HCT116 (cell line): ENCODE measurements at regions not wholly inside any gene's neighbourhood (a gene's known extent, or its start where the extent isn't known, plus 50 kb on each side); places are given as distances from the start of the nearest gene placed in this dataset.
"Not testable (repeated sequence)": the region's sequence is repeated elsewhere in the genome, so short reads cannot be mapped to it uniquely, and the experiment has no call there.

Experiments
- CBX3 ChIP-seq: IDR thresholded peaks from 2 replicates; pipeline ENCODE4 v1.6.1; 2012; ENCODE audit warnings: low read depth
- CEBPB ChIP-seq: IDR thresholded peaks from 2 replicates; pipeline ENCODE4 v1.6.1; 2012; ENCODE audit warnings: low read depth
- CTCF ChIP-seq, 3 experiments: fragments of 200-600 bp in 1 of 3; sonication (generic) in 1 of 3; IDR thresholded peaks in 2 of 3; conservative IDR thresholded peaks in 1 of 3; 2 replicates each; pipeline ENCODE4 v1.5.1; 2012 to 2017; ENCODE audit warnings: low read depth in 2 of 3, low read length in 2 of 3, antibody characterized with exemption in 1 of 3, borderline replicate concordance in 1 of 3, control low read depth in 1 of 3, mild to moderate bottlenecking in 1 of 3, mixed read lengths in 1 of 3, mixed run types in 1 of 3, moderate library complexity in 1 of 3; ENCODE audit not compliant: insufficient read depth in 1 of 3
- ELF1 ChIP-seq: IDR thresholded peaks from 2 replicates; pipeline ENCODE4 v1.6.1; 2012; ENCODE audit warnings: low read depth, borderline replicate concordance
- EZH2 ChIP-seq: fragments of 200-600 bp; sonication (generic); IDR thresholded peaks from 2 replicates; pipeline ENCODE4 v1.6.1; 2017; ENCODE audit warnings: antibody characterized with exemption, mixed run types
- EZH2phosphoT487 ChIP-seq: fragments of 200-600 bp; IDR thresholded peaks from 2 replicates; pipeline ENCODE4 v1.6.1; 2018; ENCODE audit warnings: antibody characterized with exemption, borderline replicate concordance
- POLR2A ChIP-seq: IDR thresholded peaks from 2 replicates; pipeline ENCODE4 v1.7.0; 2011; ENCODE audit warnings: borderline replicate concordance; ENCODE audit not compliant: insufficient read depth, insufficient read length; ENCODE audit errors: extremely low read depth
- SIN3A ChIP-seq: IDR thresholded peaks from 2 replicates; pipeline ENCODE4 v1.6.1; 2012; ENCODE audit warnings: low read depth
- SP1 ChIP-seq: IDR thresholded peaks from 2 replicates; pipeline ENCODE4 v1.6.1; 2012; ENCODE audit warnings: low read depth
- TCF7L2 ChIP-seq: IDR thresholded peaks from 2 replicates; pipeline ENCODE4 v1.7.0; 2011; ENCODE audit warnings: borderline replicate concordance, inconsistent platforms; ENCODE audit not compliant: insufficient read depth, insufficient read length; ENCODE audit errors: extremely low read depth
- TF ChIP-seq, protein P1 (sequence below): IDR thresholded peaks from 2 replicates; pipeline ENCODE4 v1.6.1; 2012; ENCODE audit warnings: low read depth

DNA sequence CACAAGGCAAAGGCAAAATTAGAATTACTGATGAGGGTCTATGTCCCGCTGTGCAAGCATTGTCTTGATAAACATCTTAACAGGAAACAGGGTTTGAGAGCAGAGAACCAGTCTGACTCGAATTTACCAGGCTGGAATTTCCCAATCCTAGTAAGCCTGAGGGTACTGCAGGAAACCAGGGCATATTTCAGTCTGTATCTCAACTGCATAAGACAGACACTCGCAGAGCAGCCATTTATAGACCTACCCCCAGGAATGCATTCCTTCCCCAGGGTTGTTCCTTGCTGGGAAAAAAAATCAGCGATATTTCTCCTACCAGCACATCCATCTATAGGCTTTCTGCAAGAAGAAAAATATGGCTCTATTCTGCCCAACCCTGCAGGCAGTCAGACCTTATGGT, 283.8 kb upstream of the ATXN7L3B start:
- TF ChIP-seq EZH2phosphoT487; POLR2A; SIN3A; CTCF (IDR thresholded peaks at IDR 0.05 in 2 of 3, conservative IDR thresholded peaks at IDR 0.05 in 1 of 3; ENCODE audit: borderline replicate concordance in 1 of 3, insufficient read depth in 1 of 3, low read depth in 2 of 3, low read length in 2 of 3); TCF7L2; CEBPB; CBX3; ELF1; EZH2; SP1: not testable (repeated sequence)
- TF ChIP-seq, protein P1, sequence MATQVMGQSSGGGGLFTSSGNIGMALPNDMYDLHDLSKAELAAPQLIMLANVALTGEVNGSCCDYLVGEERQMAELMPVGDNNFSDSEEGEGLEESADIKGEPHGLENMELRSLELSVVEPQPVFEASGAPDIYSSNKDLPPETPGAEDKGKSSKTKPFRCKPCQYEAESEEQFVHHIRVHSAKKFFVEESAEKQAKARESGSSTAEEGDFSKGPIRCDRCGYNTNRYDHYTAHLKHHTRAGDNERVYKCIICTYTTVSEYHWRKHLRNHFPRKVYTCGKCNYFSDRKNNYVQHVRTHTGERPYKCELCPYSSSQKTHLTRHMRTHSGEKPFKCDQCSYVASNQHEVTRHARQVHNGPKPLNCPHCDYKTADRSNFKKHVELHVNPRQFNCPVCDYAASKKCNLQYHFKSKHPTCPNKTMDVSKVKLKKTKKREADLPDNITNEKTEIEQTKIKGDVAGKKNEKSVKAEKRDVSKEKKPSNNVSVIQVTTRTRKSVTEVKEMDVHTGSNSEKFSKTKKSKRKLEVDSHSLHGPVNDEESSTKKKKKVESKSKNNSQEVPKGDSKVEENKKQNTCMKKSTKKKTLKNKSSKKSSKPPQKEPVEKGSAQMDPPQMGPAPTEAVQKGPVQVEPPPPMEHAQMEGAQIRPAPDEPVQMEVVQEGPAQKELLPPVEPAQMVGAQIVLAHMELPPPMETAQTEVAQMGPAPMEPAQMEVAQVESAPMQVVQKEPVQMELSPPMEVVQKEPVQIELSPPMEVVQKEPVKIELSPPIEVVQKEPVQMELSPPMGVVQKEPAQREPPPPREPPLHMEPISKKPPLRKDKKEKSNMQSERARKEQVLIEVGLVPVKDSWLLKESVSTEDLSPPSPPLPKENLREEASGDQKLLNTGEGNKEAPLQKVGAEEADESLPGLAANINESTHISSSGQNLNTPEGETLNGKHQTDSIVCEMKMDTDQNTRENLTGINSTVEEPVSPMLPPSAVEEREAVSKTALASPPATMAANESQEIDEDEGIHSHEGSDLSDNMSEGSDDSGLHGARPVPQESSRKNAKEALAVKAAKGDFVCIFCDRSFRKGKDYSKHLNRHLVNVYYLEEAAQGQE, result not testable (repeated sequence)
